HEK293 (cell line): ENCODE measurements at regions not wholly inside any gene's neighbourhood (a gene's known extent, or its start where the extent isn't known, plus 50 kb on each side); places are given as distances from the start of the nearest gene placed in this dataset.

Source experiments
- CTCF ChIA-PET: fragments of 350-600 bp; formaldehyde crosslinking; extraction: SDS; loops from one replicate; lab custom pipeline; 2021; ENCODE audit warnings: antibody characterized with exemption; lab: Yijun Ruan, JAX
- POLR2A ChIA-PET: fragments of 300-600 bp; formaldehyde crosslinking; extraction: SDS; loops from one replicate; lab custom pipeline; 2020; ENCODE audit warnings: antibody characterized with exemption, inconsistent platforms; lab: Yijun Ruan, JAX
- H3K27ac ChIP-seq: fragments of 200-500 bp; sonication (Bioruptor generic); 2 replicates; pipeline ENCODE4 v1.5.1; 2014; ENCODE audit warnings: low read depth, low read length, control low read depth, inconsistent platforms; ENCODE audit errors: extremely low read depth
- H3K36me3 ChIP-seq, 2 experiments: fragments of 200-500 bp in 1 of 2; sonication (Bioruptor generic) in 1 of 2; 1 replicate in 1 of 2; 2 replicates in 1 of 2; pipeline ENCODE4 v1.5.1; 2014 to 2017; ENCODE audit warnings: inconsistent platforms in 2 of 2, low read length in 2 of 2; ENCODE audit not compliant: control insufficient read depth in 2 of 2, insufficient read depth in 1 of 2
- H3K4me1 ChIP-seq: fragments of 200-500 bp; sonication (Bioruptor generic); 2 replicates; pipeline ENCODE4 v1.5.1; 2014; ENCODE audit warnings: mild to moderate bottlenecking, low read length, inconsistent platforms; ENCODE audit not compliant: control insufficient read depth, insufficient read depth
- H3K4me3 ChIP-seq: 2 replicates; pipeline ENCODE4 v1.5.1; 2011; ENCODE audit warnings: low read depth, mild to moderate bottlenecking, control low read depth, low read length, moderate library complexity
- H3K9me3 ChIP-seq: fragments of 200-500 bp; sonication (Bioruptor generic); 2 replicates; pipeline ENCODE4 v1.5.1; 2014; ENCODE audit warnings: low read depth, low read length, inconsistent platforms; ENCODE audit not compliant: control insufficient read depth, insufficient read depth
- BCL11A ChIP-seq: fragments of 450-650 bp; formaldehyde crosslinking; IDR thresholded peaks from 2 replicates; pipeline ENCODE4 v1.5.1; 2016; ENCODE audit warnings: low read depth, missing biosample characterization, missing genetic modification characterization
- BCL11B ChIP-seq: fragments of 450-650 bp; formaldehyde crosslinking; IDR thresholded peaks from 2 replicates; pipeline ENCODE4 v1.5.1; 2016; ENCODE audit warnings: low read depth, missing biosample characterization, missing genetic modification characterization
- BCL6B ChIP-seq: fragments of 450-650 bp; formaldehyde crosslinking; IDR thresholded peaks from 2 replicates; pipeline ENCODE4 v1.5.1; 2017; ENCODE audit warnings: missing biosample characterization, missing genetic modification characterization
- SALL2 ChIP-seq: fragments of 450-650 bp; formaldehyde crosslinking; IDR thresholded peaks from 2 replicates; pipeline ENCODE4 v1.5.0; 2017; ENCODE audit warnings: missing biosample characterization, mild to moderate bottlenecking, missing genetic modification characterization, borderline replicate concordance
- SP2 ChIP-seq: fragments of 450-650 bp; formaldehyde crosslinking; IDR thresholded peaks from 2 replicates; pipeline ENCODE4 v1.5.1; 2016; ENCODE audit warnings: missing biosample characterization, missing genetic modification characterization
- TRIM28 ChIP-seq: IDR thresholded peaks from 2 replicates; pipeline ENCODE4 v1.6.1; 2011; ENCODE audit warnings: low read length, control low read depth, borderline replicate concordance
- ZBTB10 ChIP-seq: fragments of 450-650 bp; formaldehyde crosslinking; IDR thresholded peaks from 2 replicates; pipeline ENCODE4 v1.5.1; 2016; ENCODE audit warnings: missing biosample characterization, missing genetic modification characterization
- ZBTB17 ChIP-seq: fragments of 450-650 bp; formaldehyde crosslinking; IDR thresholded peaks from 2 replicates; pipeline ENCODE4 v1.5.1; 2016; ENCODE audit warnings: missing biosample characterization, missing genetic modification characterization
- ZFP41 ChIP-seq: fragments of 450-650 bp; formaldehyde crosslinking; IDR thresholded peaks from 2 replicates; pipeline ENCODE4 v1.5.1; 2016; ENCODE audit warnings: missing biosample characterization, missing genetic modification characterization, borderline replicate concordance
- ZNF140 ChIP-seq: fragments of 450-650 bp; formaldehyde crosslinking; IDR thresholded peaks from 2 replicates; pipeline ENCODE4 v1.5.1; 2016; ENCODE audit warnings: missing biosample characterization, missing genetic modification characterization
- ZNF146 ChIP-seq: fragments of 450-650 bp; formaldehyde crosslinking; IDR thresholded peaks from 2 replicates; pipeline ENCODE4 v1.5.1; 2016; ENCODE audit warnings: missing biosample characterization, missing genetic modification characterization
- ZNF214 ChIP-seq: fragments of 450-650 bp; formaldehyde crosslinking; IDR thresholded peaks from 2 replicates; pipeline ENCODE4 v1.5.1; 2017; ENCODE audit warnings: missing biosample characterization, mild to moderate bottlenecking, missing genetic modification characterization, borderline replicate concordance
- ZNF221 ChIP-seq: fragments of 450-650 bp; formaldehyde crosslinking; IDR thresholded peaks from 2 replicates; pipeline ENCODE4 v1.5.1; 2017; ENCODE audit warnings: missing biosample characterization, missing genetic modification characterization, borderline replicate concordance
- ZNF248 ChIP-seq: fragments of 450-650 bp; formaldehyde crosslinking; IDR thresholded peaks from 2 replicates; pipeline ENCODE4 v1.5.1; 2017; ENCODE audit warnings: missing biosample characterization, missing genetic modification characterization
- ZNF37A ChIP-seq: fragments of 450-650 bp; IDR thresholded peaks from 2 replicates; pipeline ENCODE4 v1.5.1; 2018; ENCODE audit warnings: missing biosample characterization, missing genetic modification characterization
- ZNF394 ChIP-seq: fragments of 450-650 bp; formaldehyde crosslinking; IDR thresholded peaks from 2 replicates; pipeline ENCODE4 v1.5.1; 2016; ENCODE audit warnings: missing biosample characterization, missing genetic modification characterization, mild to moderate bottlenecking, moderate library complexity, borderline replicate concordance
- ZNF404 ChIP-seq: fragments of 450-650 bp; formaldehyde crosslinking; IDR thresholded peaks from 2 replicates; pipeline ENCODE4 v1.5.1; 2017; ENCODE audit warnings: missing biosample characterization, missing genetic modification characterization
- ZNF433 ChIP-seq: fragments of 450-650 bp; formaldehyde crosslinking; IDR thresholded peaks from 2 replicates; pipeline ENCODE4 v1.5.1; 2016; ENCODE audit warnings: missing biosample characterization, missing genetic modification characterization, low read depth
- ZNF48 ChIP-seq: fragments of 450-650 bp; formaldehyde crosslinking; IDR thresholded peaks from 2 replicates; pipeline ENCODE4 v1.5.1; 2016; ENCODE audit warnings: missing biosample characterization, missing genetic modification characterization
- ZNF530 ChIP-seq: fragments of 450-650 bp; formaldehyde crosslinking; IDR thresholded peaks from 2 replicates; pipeline ENCODE4 v1.5.1; 2016; ENCODE audit warnings: low read depth, missing biosample characterization, missing genetic modification characterization
- ZNF585B ChIP-seq: fragments of 450-650 bp; formaldehyde crosslinking; IDR thresholded peaks from 2 replicates; pipeline ENCODE4 v1.5.1; 2016; ENCODE audit warnings: missing biosample characterization, missing genetic modification characterization
- ZNF658 ChIP-seq: fragments of 450-650 bp; formaldehyde crosslinking; IDR thresholded peaks from 2 replicates; pipeline ENCODE4; 2016; ENCODE audit warnings: missing biosample characterization, missing genetic modification characterization
- ZNF747 ChIP-seq: fragments of 450-650 bp; formaldehyde crosslinking; IDR thresholded peaks from 2 replicates; pipeline ENCODE4 v1.5.1; 2016; ENCODE audit warnings: missing biosample characterization, missing genetic modification characterization
- ZNF792 ChIP-seq: fragments of 450-650 bp; formaldehyde crosslinking; IDR thresholded peaks from 2 replicates; pipeline ENCODE4 v1.5.1; 2016; ENCODE audit warnings: missing biosample characterization, missing genetic modification characterization
- ZNF843 ChIP-seq: fragments of 450-650 bp; formaldehyde crosslinking; IDR thresholded peaks from 2 replicates; pipeline ENCODE4 v1.5.1; 2016; ENCODE audit warnings: missing biosample characterization, missing genetic modification characterization
- ZSCAN16 ChIP-seq: fragments of 450-650 bp; formaldehyde crosslinking; IDR thresholded peaks from 2 replicates; pipeline ENCODE4 v1.5.1; 2016; ENCODE audit warnings: missing biosample characterization, missing genetic modification characterization
- TF ChIP-seq, protein P1 (sequence below): fragments of 450-650 bp; IDR thresholded peaks from 2 replicates; pipeline ENCODE4 v1.5.1; 2018; ENCODE audit warnings: missing biosample characterization, mild to moderate bottlenecking, missing genetic modification characterization
- TF ChIP-seq, protein P2 (sequence below): fragments of 450-650 bp; formaldehyde crosslinking; IDR thresholded peaks from 2 replicates; pipeline ENCODE4 v1.5.1; 2016; ENCODE audit warnings: missing biosample characterization, missing genetic modification characterization

DNA sequence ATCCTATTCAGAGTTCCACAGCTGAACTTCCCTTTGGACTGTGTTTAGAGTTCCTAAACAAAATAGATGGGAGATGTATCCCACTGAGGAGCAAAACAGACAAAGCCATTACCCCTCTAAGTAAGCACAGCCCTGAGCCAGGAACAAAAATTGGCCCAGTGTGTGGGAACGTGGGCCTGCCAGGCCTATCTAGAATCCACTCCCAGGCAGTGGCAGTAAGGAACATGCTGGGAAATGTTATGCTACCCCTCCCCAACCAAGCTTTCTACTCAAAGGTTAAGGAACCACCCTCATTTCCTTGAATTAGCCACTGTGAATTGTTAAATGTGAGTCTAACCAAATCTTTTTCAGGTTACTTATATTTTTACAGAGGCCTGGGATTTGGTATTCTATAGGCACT is 405.1 kb upstream of the PTGER4 start:
- Histone ChIP-seq H3K4me1 (no peaks in the 10 kb centered on the region), H3K36me3 (no peaks in the 10 kb centered on the region), H3K27ac (no peak overlapping the region), H3K9me3 (no peaks in the 10 kb centered on the region), H3K4me3 (no peak overlapping the region)
- ChIA-PET CTCF (no interaction called here), POLR2A (no interaction called here)
- TF ChIP-seq ZNF221 (tag by site-specific recombination): no peak
- TF ChIP-seq ZNF530 (tag by site-specific recombination): no peak
- TF ChIP-seq ZNF48 (tag by site-specific recombination): no peak
- no peak for TF ChIP-seq ZNF747 (tag by site-specific recombination)
- TF ChIP-seq, protein P1, sequence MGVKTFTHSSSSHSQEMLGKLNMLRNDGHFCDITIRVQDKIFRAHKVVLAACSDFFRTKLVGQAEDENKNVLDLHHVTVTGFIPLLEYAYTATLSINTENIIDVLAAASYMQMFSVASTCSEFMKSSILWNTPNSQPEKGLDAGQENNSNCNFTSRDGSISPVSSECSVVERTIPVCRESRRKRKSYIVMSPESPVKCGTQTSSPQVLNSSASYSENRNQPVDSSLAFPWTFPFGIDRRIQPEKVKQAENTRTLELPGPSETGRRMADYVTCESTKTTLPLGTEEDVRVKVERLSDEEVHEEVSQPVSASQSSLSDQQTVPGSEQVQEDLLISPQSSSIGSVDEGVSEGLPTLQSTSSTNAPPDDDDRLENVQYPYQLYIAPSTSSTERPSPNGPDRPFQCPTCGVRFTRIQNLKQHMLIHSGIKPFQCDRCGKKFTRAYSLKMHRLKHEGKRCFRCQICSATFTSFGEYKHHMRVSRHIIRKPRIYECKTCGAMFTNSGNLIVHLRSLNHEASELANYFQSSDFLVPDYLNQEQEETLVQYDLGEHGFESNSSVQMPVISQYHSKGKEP (tag by site-specific recombination): no peak
- TF ChIP-seq ZNF433 (tag by site-specific recombination): no peak
- no peak for TF ChIP-seq ZNF394 (tag by site-specific recombination)
- TF ChIP-seq ZBTB17 (tag by site-specific recombination): no peak
- TF ChIP-seq ZNF792 (tag by site-specific recombination): no peak
- TF ChIP-seq ZNF146: no peak

- CTCF ChIA-PET: no interaction called here
- no peak overlapping the region for H3K4me3 ChIP-seq
- POLR2A ChIA-PET: no interaction called here
- no peak overlapping the region for H3K27ac ChIP-seq
- no peaks in the 10 kb centered on the region for H3K36me3 ChIP-seq
- TF ChIP-seq ZNF404 (tag by site-specific recombination): no peak
- no peak for TF ChIP-seq ZNF214
- TF ChIP-seq SP2 (tag by site-specific recombination): no peak
- no peak for TF ChIP-seq ZNF585B (tag by site-specific recombination)
- no peak for TF ChIP-seq ZNF248 (tag by site-specific recombination)
- no peak for TF ChIP-seq ZFP41
- TF ChIP-seq BCL11B (tag by site-specific recombination): no peak
- no peak for TF ChIP-seq ZNF37A (tag by site-specific recombination)
- no peak for TF ChIP-seq ZNF658 (tag by site-specific recombination)
- no peak for TF ChIP-seq BCL6B (tag by site-specific recombination)
- no peak for TF ChIP-seq ZNF140 (tag by site-specific recombination)
- no peak for TF ChIP-seq ZNF843
- no peak for TF ChIP-seq BCL11A (tag by site-specific recombination)
- H3K4me1 ChIP-seq: no peaks in the 10 kb centered on the region
- no peaks in the 10 kb centered on the region for H3K9me3 ChIP-seq
Measured at GRCh38 chr5:40273936-40274335, 405.8 kb upstream of the PTGER4 start.

DNA sequence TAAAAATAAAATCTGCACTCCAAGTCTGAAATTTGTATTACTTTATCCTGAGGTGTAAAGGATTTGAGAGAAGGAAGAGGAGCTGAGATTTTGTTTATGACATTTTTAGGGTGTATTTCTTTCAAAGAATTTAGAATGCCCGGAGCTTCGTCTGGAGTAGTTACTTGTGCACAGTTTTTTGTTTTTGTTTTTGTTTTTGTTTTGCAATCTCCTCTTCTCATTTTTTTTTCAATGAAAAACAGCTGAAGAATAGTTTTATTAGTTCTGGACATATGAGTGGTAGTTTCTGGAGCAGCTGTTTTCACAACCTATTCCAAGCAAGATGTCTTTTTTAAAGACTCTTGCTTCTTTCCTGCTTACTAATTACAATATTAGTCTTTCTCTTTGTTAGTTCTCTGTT is 408.2 kb upstream of the PTGER4 start:
- POLR2A ChIA-PET: no interaction called here
- no peaks in the 10 kb centered on the region for H3K9me3 ChIP-seq
- no peak for TF ChIP-seq TRIM28
- no peak for TF ChIP-seq ZNF248 (tag by site-specific recombination)
- TF ChIP-seq ZBTB10 (tag by site-specific recombination): no peak
- TF ChIP-seq ZNF792 (tag by site-specific recombination): no peak
- TF ChIP-seq SALL2 (tag by site-specific recombination): no peak
- TF ChIP-seq ZSCAN16 (tag by site-specific recombination): no peak
- no peak for TF ChIP-seq ZNF214
- TF ChIP-seq, protein P2, sequence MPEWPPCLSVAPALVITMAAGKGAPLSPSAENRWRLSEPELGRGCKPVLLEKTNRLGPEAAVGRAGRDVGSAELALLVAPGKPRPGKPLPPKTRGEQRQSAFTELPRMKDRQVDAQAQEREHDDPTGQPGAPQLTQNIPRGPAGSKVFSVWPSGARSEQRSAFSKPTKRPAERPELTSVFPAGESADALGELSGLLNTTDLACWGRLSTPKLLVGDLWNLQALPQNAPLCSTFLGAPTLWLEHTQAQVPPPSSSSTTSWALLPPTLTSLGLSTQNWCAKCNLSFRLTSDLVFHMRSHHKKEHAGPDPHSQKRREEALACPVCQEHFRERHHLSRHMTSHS (tag by site-specific recombination): no peak
- no peak overlapping the region for H3K4me3 ChIP-seq
- H3K4me1 ChIP-seq: no peaks in the 10 kb centered on the region
- no peak overlapping the region for H3K27ac ChIP-seq
- CTCF ChIA-PET: no interaction called here
- H3K36me3 ChIP-seq: no peaks in the 10 kb centered on the region
